ENCODE measurements at regions not wholly inside any gene's neighbourhood (a gene's known extent, or its start where the extent isn't known, plus 50 kb on each side); places are given as distances from the start of the nearest gene placed in this dataset.

- Mint-ChIP-seq H3K4me1 (no peaks in the 10 kb centered on the region), H3K27ac (no peak overlapping the region), H3K36me3 (ENCODE audit: low read depth) (no peaks in the 10 kb centered on the region), H3K9me3 (ENCODE audit: low read depth) (peaks cover 2% of the 10 kb centered on the region), H3K4me3 (no peak overlapping the region), H3K27me3 (no peaks in the 10 kb centered on the region)
- ATAC-seq, result no peak
- DNase-seq, result no peak
- ChIA-PET POLR2A (no interaction called here), CTCF (interaction anchor here (0.7 kb wide), 1 partner anchor 128 kb away, joined by 3 read pairs; no protein-coding TSS in a partner anchor)
- intact Hi-C loops (cut with DNase I, micrococcal nuclease), result no loop called here
Observed at GRCh38 chr2:83068714-83069113, 1390.4 kb downstream of the SUCLG1 start.

GRCh38 chr2:83067947-83068346 is 1391.1 kb downstream of the SUCLG1 start:
- POLR2A ChIA-PET, result no interaction called here
- Mint-ChIP-seq H3K27me3 (no peaks in the 10 kb centered on the region), H3K36me3 (ENCODE audit: low read depth) (no peaks in the 10 kb centered on the region), H3K27ac (no peak overlapping the region), H3K9me3 (ENCODE audit: low read depth) (no peaks in the 10 kb centered on the region), H3K4me3 (no peak overlapping the region), H3K4me1 (no peaks in the 10 kb centered on the region)
- CTCF ChIA-PET, result interaction anchor here (1.0 kb wide), 1 partner anchor 14 kb away, joined by 4 read pairs; no protein-coding TSS in a partner anchor
- intact Hi-C loops (cut with DNase I, micrococcal nuclease), result no loop called here
- DNase-seq, result no peak
- no peak for ATAC-seq

GRCh38 chr2:83063933-83064332 is 1395.1 kb downstream of the SUCLG1 start:
- no peak overlapping the region for H3K27ac Mint-ChIP-seq
- ChIA-PET POLR2A (no interaction called here), CTCF (interaction anchor here (0.6 kb wide), 1 partner anchor 1239 kb away, joined by 4 read pairs; no protein-coding TSS in a partner anchor)
- no peak overlapping the region for H3K4me3 Mint-ChIP-seq
- H3K27me3 Mint-ChIP-seq, result no peaks in the 10 kb centered on the region
- ATAC-seq (no peak), DNase-seq (no peak)
- intact Hi-C loops (cut with DNase I, micrococcal nuclease), result no loop called here
- no peaks in the 10 kb centered on the region for H3K4me1 Mint-ChIP-seq
- H3K36me3 Mint-ChIP-seq (ENCODE audit: low read depth), result no peaks in the 10 kb centered on the region
- peaks cover 2% of the 10 kb centered on the region for H3K9me3 Mint-ChIP-seq (ENCODE audit: low read depth)

GRCh38 chr2:83063511-83063910 is 1395.6 kb downstream of the SUCLG1 start:
- POLR2A ChIA-PET, result no interaction called here
- no peaks in the 10 kb centered on the region for H3K4me1 Mint-ChIP-seq
- DNase-seq (no peak), ATAC-seq (no peak)
- intact Hi-C loops (cut with DNase I, micrococcal nuclease), result no loop called here
- no peak overlapping the region for H3K27ac Mint-ChIP-seq
- H3K9me3 Mint-ChIP-seq (ENCODE audit: low read depth), result peaks cover 4% of the 10 kb centered on the region
- no peak overlapping the region for H3K4me3 Mint-ChIP-seq
- CTCF ChIA-PET, result interaction anchor here (0.6 kb wide), 1 partner anchor 1239 kb away, joined by 4 read pairs; no protein-coding TSS in a partner anchor
- no peaks in the 10 kb centered on the region for H3K36me3 Mint-ChIP-seq (ENCODE audit: low read depth)
- no peaks in the 10 kb centered on the region for H3K27me3 Mint-ChIP-seq

GRCh38 chr2:83058683-83059082 is 1400.4 kb downstream of the SUCLG1 start:
- ATAC-seq (no peak), DNase-seq (no peak)
- Mint-ChIP-seq H3K27me3 (no peaks in the 10 kb centered on the region), H3K4me1 (no peaks in the 10 kb centered on the region), H3K27ac (no peak overlapping the region), H3K36me3 (ENCODE audit: low read depth) (no peaks in the 10 kb centered on the region), H3K4me3 (no peak overlapping the region), H3K9me3 (ENCODE audit: low read depth) (peaks cover 7% of the 10 kb centered on the region)
- POLR2A ChIA-PET, result no interaction called here
- CTCF ChIA-PET, result no interaction called here
- intact Hi-C loops (cut with DNase I, micrococcal nuclease), result no loop called here

- Mint-ChIP-seq H3K27ac (no peak overlapping the region), H3K9me3 (ENCODE audit: low read depth) (peaks cover 8% of the 10 kb centered on the region), H3K27me3 (no peaks in the 10 kb centered on the region), H3K4me3 (no peak overlapping the region), H3K4me1 (no peaks in the 10 kb centered on the region), H3K36me3 (ENCODE audit: low read depth) (no peaks in the 10 kb centered on the region)
- ATAC-seq (no peak), DNase-seq (no peak)
- POLR2A ChIA-PET, result no interaction called here
- CTCF ChIA-PET, result no interaction called here
- intact Hi-C loops (cut with DNase I, micrococcal nuclease), result no loop called here
Observed at GRCh38 chr2:83055376-83056010, 1403.6 kb downstream of the SUCLG1 start.

- Mint-ChIP-seq H3K4me3 (no peak overlapping the region), H3K9me3 (ENCODE audit: low read depth) (peaks cover 8% of the 10 kb centered on the region), H3K4me1 (no peaks in the 10 kb centered on the region), H3K27ac (no peak overlapping the region), H3K27me3 (no peaks in the 10 kb centered on the region), H3K36me3 (ENCODE audit: low read depth) (no peaks in the 10 kb centered on the region)
- ATAC-seq (no peak), DNase-seq (no peak)
- intact Hi-C loops (cut with DNase I, micrococcal nuclease), result no loop called here
- ChIA-PET POLR2A (no interaction called here), CTCF (no interaction called here)
Observed at GRCh38 chr2:83054751-83055150, 1404.3 kb downstream of the SUCLG1 start.

- Mint-ChIP-seq H3K4me1 (no peaks in the 10 kb centered on the region), H3K36me3 (ENCODE audit: low read depth) (no peaks in the 10 kb centered on the region)
- no peak for ATAC-seq
Observed at GRCh38 chr2:83051538-83052170, 1407.4 kb downstream of the SUCLG1 start.

GRCh38 chr2:83042053-83042452 is 1417.0 kb downstream of the SUCLG1 start:
- intact Hi-C loops (cut with DNase I, micrococcal nuclease), result no loop called here
- no peak overlapping the region for H3K27ac Mint-ChIP-seq
- no peaks in the 10 kb centered on the region for H3K36me3 Mint-ChIP-seq (ENCODE audit: low read depth)
- H3K4me1 Mint-ChIP-seq, result no peaks in the 10 kb centered on the region
- H3K4me3 Mint-ChIP-seq, result no peak overlapping the region
- CTCF ChIA-PET, result no interaction called here
- POLR2A ChIA-PET, result no interaction called here
- H3K27me3 Mint-ChIP-seq, result no peaks in the 10 kb centered on the region
- ATAC-seq (no peak), DNase-seq (no peak)
- no peaks in the 10 kb centered on the region for H3K9me3 Mint-ChIP-seq (ENCODE audit: low read depth)

More at GRCh38 chr2:83051538-83052170, 1407.4 kb downstream of the SUCLG1 start:
- no peaks in the 10 kb centered on the region for H3K27me3 Mint-ChIP-seq
- H3K27ac Mint-ChIP-seq, result no peak overlapping the region
- intact Hi-C loops (cut with DNase I, micrococcal nuclease), result no loop called here
- H3K4me3 Mint-ChIP-seq, result no peak overlapping the region
- DNase-seq, result no peak
- H3K9me3 Mint-ChIP-seq (ENCODE audit: low read depth), result peaks cover 5% of the 10 kb centered on the region
- POLR2A ChIA-PET, result no interaction called here
- CTCF ChIA-PET, result no interaction called here

GRCh38 chr2:83022631-83023210 is 1436.4 kb downstream of the SUCLG1 start:
- ChIA-PET CTCF (no interaction called here), POLR2A (no interaction called here)
- H3K36me3 Mint-ChIP-seq (ENCODE audit: low read depth), result no peaks in the 10 kb centered on the region
- no peak for ATAC-seq
- intact Hi-C loops (cut with DNase I, micrococcal nuclease), result no loop called here
- no peak overlapping the region for H3K4me3 Mint-ChIP-seq
- peaks cover 5% of the 10 kb centered on the region for H3K9me3 Mint-ChIP-seq (ENCODE audit: low read depth)
- H3K27ac Mint-ChIP-seq, result no peak overlapping the region
- no peak for DNase-seq
- no peaks in the 10 kb centered on the region for H3K27me3 Mint-ChIP-seq
- H3K4me1 Mint-ChIP-seq, result no peaks in the 10 kb centered on the region

GRCh38 chr2:83017366-83018090 is 1441.6 kb downstream of the SUCLG1 start:
- no peaks in the 10 kb centered on the region for H3K36me3 Mint-ChIP-seq (ENCODE audit: low read depth)
- DNase-seq, result no peak
- ChIA-PET POLR2A (no interaction called here), CTCF (no interaction called here)
- no peak overlapping the region for H3K27ac Mint-ChIP-seq
- peaks cover 6% of the 10 kb centered on the region for H3K9me3 Mint-ChIP-seq (ENCODE audit: low read depth)
- H3K4me3 Mint-ChIP-seq, result no peak overlapping the region
- H3K27me3 Mint-ChIP-seq, result no peaks in the 10 kb centered on the region
- no peak for ATAC-seq
- intact Hi-C loops (cut with DNase I, micrococcal nuclease), result no loop called here
- no peaks in the 10 kb centered on the region for H3K4me1 Mint-ChIP-seq

All from activated CD4-positive, alpha-beta T cell treated with anti-CD3 and anti-CD28 coated beads for 36 hours (primary cell).